GM10248 (cell line): ENCODE measurements at regions not wholly inside any gene's neighbourhood (a gene's known extent, or its start where the extent isn't known, plus 50 kb on each side); places are given as distances from the start of the nearest gene placed in this dataset.
"Not testable (repeated sequence)": the region's sequence is repeated elsewhere in the genome, so short reads cannot be mapped to it uniquely, and the experiment has no call there.

ENCODE experiments used
- CTCF ChIA-PET: fragments of 300-600 bp; sonication (Branson Sonifier 250); formaldehyde crosslinking; extraction: SDS; loops from one replicate; lab custom pipeline; 2021; ENCODE audit warnings: antibody characterized with exemption; lab: Yijun Ruan, JAX
- POLR2A ChIA-PET: fragments of 350-650 bp; sonication (Branson Sonifier 250); formaldehyde crosslinking; extraction: SDS; loops from one replicate; lab custom pipeline; 2020; ENCODE audit warnings: antibody characterized with exemption; lab: Yijun Ruan, JAX
- DNase-seq: peaks from one replicate; pipeline ENCODE4 v3.0.0; 2012; ENCODE audit errors: extremely low spot score
- CTCF ChIP-seq: IDR thresholded peaks from 2 replicates; pipeline ENCODE4 v1.5.1; 2012; ENCODE audit warnings: mild to moderate bottlenecking, low read depth; ENCODE audit errors: extremely low read depth, missing control alignments, control extremely low read depth

GRCh38 chr7:6989968-6990367 lies 163.9 kb upstream of the CCZ1B start:
- DNase-seq, POLR2A ChIA-PET, CTCF ChIA-PET: not testable (repeated sequence)

- POLR2A ChIA-PET, DNase-seq: not testable (repeated sequence)
- CTCF ChIA-PET = interaction anchor here (1.5 kb wide), 1 partner anchor 13 kb away, joined by 3 read pairs; no protein-coding TSS in a partner anchor
These were observed 164.5 kb upstream of the CCZ1B start for GRCh38 chr7:6990426-6991152.

GRCh38 chr7:6991169-6991611 lies 165.1 kb upstream of the CCZ1B start:
- DNase-seq, POLR2A ChIA-PET: not testable (repeated sequence)
- CTCF ChIA-PET = interaction anchor here (1.5 kb wide), 1 partner anchor 13 kb away, joined by 3 read pairs; no protein-coding TSS in a partner anchor

- POLR2A ChIA-PET, DNase-seq: not testable (repeated sequence)
- CTCF ChIA-PET = interaction anchor here (1.5 kb wide), 1 partner anchor 12 kb away, joined by 3 read pairs; no protein-coding TSS in a partner anchor
These were observed 165.6 kb upstream of the CCZ1B start for GRCh38 chr7:6991686-6992085.

- CTCF ChIA-PET = interaction anchor here (1.5 kb wide), 1 partner anchor 12 kb away, joined by 3 read pairs; no protein-coding TSS in a partner anchor
- POLR2A ChIA-PET = not testable (repeated sequence)
These were observed 166.1 kb upstream of the CCZ1B start for GRCh38 chr7:6992133-6992532.

GRCh38 chr7:6995026-6995425 lies 169.0 kb upstream of the CCZ1B start:
- CTCF ChIA-PET, POLR2A ChIA-PET, DNase-seq: not testable (repeated sequence)

More at GRCh38 chr7:6992133-6992532, 166.1 kb upstream of the CCZ1B start:
- not testable (repeated sequence) for DNase-seq

- POLR2A ChIA-PET = not testable (repeated sequence)
These were observed 169.6 kb upstream of the CCZ1B start for GRCh38 chr7:6995493-6996289.

GRCh38 chr7:6999067-6999666 lies 173.1 kb upstream of the CCZ1B start:
- POLR2A ChIA-PET, CTCF ChIA-PET, DNase-seq: not testable (repeated sequence)

More at GRCh38 chr7:6995493-6996289, 169.6 kb upstream of the CCZ1B start:
- DNase-seq, CTCF ChIA-PET: not testable (repeated sequence)

- DNase-seq = no peak
- no peak for TF ChIP-seq CTCF
- ChIA-PET CTCF (no interaction called here), POLR2A (no interaction called here)
These were observed 176.5 kb upstream of the CCZ1B start for GRCh38 chr7:7002418-7003062.

GRCh38 chr7:7005303-7005702 lies 177.0 kb upstream of the C1GALT1 start:
- POLR2A ChIA-PET = no interaction called here
- no peak for TF ChIP-seq CTCF
- DNase-seq = no peak
- CTCF ChIA-PET = no interaction called here

GRCh38 chr7:7005949-7006348 lies 176.4 kb upstream of the C1GALT1 start:
- POLR2A ChIA-PET, DNase-seq, CTCF ChIA-PET: not testable (repeated sequence)

GRCh38 chr7:7011241-7011640 lies 171.1 kb upstream of the C1GALT1 start:
- POLR2A ChIA-PET, DNase-seq, CTCF ChIA-PET: not testable (repeated sequence)

GRCh38 chr7:7011751-7012150 lies 170.6 kb upstream of the C1GALT1 start:
- DNase-seq, CTCF ChIA-PET, POLR2A ChIA-PET: not testable (repeated sequence)
